ENCODE measurements at regions not wholly inside any gene's neighbourhood (a gene's known extent, or its start where the extent isn't known, plus 50 kb on each side); places are given as distances from the start of the nearest gene placed in this dataset.
A peak's percentile ranks its signal among the peaks of the same experiment; 100 is the strongest.

DNA sequence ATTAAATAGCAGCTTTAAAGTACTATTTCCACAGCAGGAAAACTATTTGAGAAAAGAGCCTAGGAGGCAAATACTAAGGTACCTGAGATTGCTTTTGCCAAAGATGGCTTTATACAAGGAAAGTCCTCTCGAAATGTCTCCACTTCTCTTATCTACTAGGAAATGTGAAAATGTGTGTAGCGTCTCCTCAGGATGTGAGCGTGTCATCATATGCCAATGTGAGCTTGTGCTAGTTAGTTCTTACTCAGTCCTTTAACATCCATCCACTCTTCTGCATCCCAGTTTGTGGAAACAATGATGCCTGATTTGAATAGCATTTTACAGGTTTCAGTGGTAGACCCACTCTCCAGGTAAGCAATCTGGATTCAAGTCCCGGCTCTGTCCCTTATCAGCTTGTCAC is 421.0 kb downstream of the DYNC2H1 start:
- no peak for TF ChIP-seq POLR2A (IDR thresholded peaks at IDR 0.05; ENCODE audit: low read length)
- no peak for TF ChIP-seq GATA1 (IDR thresholded peaks at IDR 0.05; ENCODE audit: low read depth, low read length)
- no peak for DNase-seq

GRCh38 chr11:103532133-103532788 is 423.0 kb downstream of the DYNC2H1 start:
- no peak for DNase-seq
- TF ChIP-seq GATA1 (IDR thresholded peaks at IDR 0.05; ENCODE audit: low read depth, low read length), result no peak
- no peak for TF ChIP-seq POLR2A (IDR thresholded peaks at IDR 0.05; ENCODE audit: low read length)

DNA sequence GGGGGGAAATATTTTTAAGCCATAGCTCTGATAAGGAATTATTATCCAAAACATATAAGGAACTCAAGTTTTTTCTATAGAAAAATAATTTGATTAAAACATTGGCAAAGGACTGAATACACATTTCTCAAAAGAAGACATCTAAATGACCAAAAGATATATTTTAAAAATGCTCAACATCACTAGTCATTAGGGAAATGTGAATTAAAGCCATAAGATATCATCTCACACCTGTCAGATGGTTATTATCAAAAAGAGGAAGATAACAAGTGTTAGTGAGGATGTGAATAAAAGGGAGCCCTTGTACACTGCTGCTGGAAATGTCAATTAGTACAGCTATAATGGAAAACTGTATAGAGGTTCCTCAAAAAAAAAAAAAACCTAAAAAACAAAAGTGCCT is 425.0 kb downstream of the DYNC2H1 start:
- TF ChIP-seq GATA1 (IDR thresholded peaks at IDR 0.05; ENCODE audit: low read depth, low read length), result no peak
- TF ChIP-seq POLR2A (IDR thresholded peaks at IDR 0.05; ENCODE audit: low read length), result no peak

GRCh38 chr11:103534959-103535358 is 425.7 kb downstream of the DYNC2H1 start:
- TF ChIP-seq POLR2A (IDR thresholded peaks at IDR 0.05; ENCODE audit: low read length) (no peak), GATA1 (IDR thresholded peaks at IDR 0.05; ENCODE audit: low read depth, low read length) (no peak)
- DNase-seq, result no peak

More for the DNA sequence above, 425.0 kb downstream of the DYNC2H1 start:
- DNase-seq, result no peak

GRCh38 chr11:103536335-103536722 is 427.1 kb downstream of the DYNC2H1 start:
- TF ChIP-seq POLR2A (IDR thresholded peaks at IDR 0.05; ENCODE audit: low read length) (no peak), GATA1 (IDR thresholded peaks at IDR 0.05; ENCODE audit: low read depth, low read length) (no peak)
- no peak for DNase-seq

GRCh38 chr11:103537904-103538502 is 428.8 kb downstream of the DYNC2H1 start:
- no peak for TF ChIP-seq POLR2A (IDR thresholded peaks at IDR 0.05; ENCODE audit: low read length)
- TF ChIP-seq GATA1 (IDR thresholded peaks at IDR 0.05; ENCODE audit: low read depth, low read length), result no peak
- peak; percentile 15 to 34 for DNase-seq

GRCh38 chr11:103539166-103539565 is 429.9 kb downstream of the DYNC2H1 start:
- DNase-seq, result no peak
- TF ChIP-seq POLR2A (IDR thresholded peaks at IDR 0.05; ENCODE audit: low read length) (no peak), GATA1 (IDR thresholded peaks at IDR 0.05; ENCODE audit: low read depth, low read length) (no peak)

DNA sequence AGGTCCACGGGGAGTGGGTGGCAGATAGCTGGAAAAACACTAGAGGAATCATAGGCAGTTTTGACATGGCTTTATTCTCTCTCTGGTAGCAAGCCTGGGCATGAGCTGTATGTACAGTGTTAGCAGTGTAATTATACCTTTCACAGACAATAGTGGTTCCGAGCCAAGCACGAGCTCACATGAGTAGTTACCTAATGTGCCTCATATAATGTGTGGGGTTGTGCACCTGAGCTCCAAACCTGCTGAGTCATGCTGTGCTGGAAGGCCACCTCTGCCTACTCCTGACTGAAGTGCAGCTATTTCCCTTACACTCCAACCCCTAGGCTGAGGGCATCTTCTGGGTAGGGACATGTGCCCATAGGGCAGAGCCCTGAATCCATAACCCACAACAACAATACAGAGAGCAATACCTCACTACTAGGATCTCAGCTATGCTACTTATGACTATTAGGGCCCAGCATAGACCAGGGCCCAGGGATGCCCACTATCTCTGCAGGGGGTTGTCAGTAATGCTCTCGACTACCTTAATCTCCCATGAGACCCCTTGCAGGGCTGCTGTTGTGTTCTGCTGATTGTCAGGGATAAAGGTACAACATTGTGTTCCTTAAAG is 432.1 kb downstream of the DYNC2H1 start:
- DNase-seq, result peak; percentile 7 to 16
- TF ChIP-seq GATA1 (IDR thresholded peaks at IDR 0.05; ENCODE audit: low read depth, low read length) (no peak), POLR2A (IDR thresholded peaks at IDR 0.05; ENCODE audit: low read length) (no peak)

GRCh38 chr11:103542851-103543250 is 433.6 kb downstream of the DYNC2H1 start:
- no peak for TF ChIP-seq POLR2A (IDR thresholded peaks at IDR 0.05; ENCODE audit: low read length)
- no peak for TF ChIP-seq GATA1 (IDR thresholded peaks at IDR 0.05; ENCODE audit: low read depth, low read length)

GRCh38 chr11:103543456-103543855 is 434.2 kb downstream of the DYNC2H1 start:
- no peak for TF ChIP-seq POLR2A (IDR thresholded peaks at IDR 0.05; ENCODE audit: low read length)
- TF ChIP-seq GATA1 (IDR thresholded peaks at IDR 0.05; ENCODE audit: low read depth, low read length), result no peak
- no peak for DNase-seq

More at GRCh38 chr11:103542851-103543250, 433.6 kb downstream of the DYNC2H1 start:
- no peak for DNase-seq

DNA sequence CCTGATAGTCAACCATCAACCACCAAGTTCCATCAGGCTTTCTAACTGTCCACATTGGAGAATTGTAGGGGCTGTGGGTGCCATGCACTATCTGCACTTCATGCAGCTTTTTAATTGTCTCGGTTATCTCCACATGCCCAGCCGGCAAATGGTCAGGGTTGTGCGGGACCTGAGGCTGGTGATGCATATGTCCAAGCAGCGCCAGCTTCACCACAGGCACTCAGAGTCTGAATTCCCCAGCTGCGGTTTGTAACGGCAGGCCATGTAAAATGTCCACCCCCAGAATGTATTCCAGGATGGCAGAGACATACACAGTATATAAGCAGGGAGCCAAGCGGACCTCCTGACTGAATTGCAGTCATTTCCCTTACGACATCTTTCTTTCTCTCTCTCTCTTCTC is 435.6 kb downstream of the DYNC2H1 start:
- DNase-seq, result no peak
- TF ChIP-seq POLR2A (IDR thresholded peaks at IDR 0.05; ENCODE audit: low read length) (no peak), GATA1 (IDR thresholded peaks at IDR 0.05; ENCODE audit: low read depth, low read length) (no peak)

GRCh38 chr11:103545551-103545950 is 436.3 kb downstream of the DYNC2H1 start:
- DNase-seq, result no peak
- TF ChIP-seq GATA1 (IDR thresholded peaks at IDR 0.05; ENCODE audit: low read depth, low read length) (no peak), POLR2A (IDR thresholded peaks at IDR 0.05; ENCODE audit: low read length) (no peak)

DNA sequence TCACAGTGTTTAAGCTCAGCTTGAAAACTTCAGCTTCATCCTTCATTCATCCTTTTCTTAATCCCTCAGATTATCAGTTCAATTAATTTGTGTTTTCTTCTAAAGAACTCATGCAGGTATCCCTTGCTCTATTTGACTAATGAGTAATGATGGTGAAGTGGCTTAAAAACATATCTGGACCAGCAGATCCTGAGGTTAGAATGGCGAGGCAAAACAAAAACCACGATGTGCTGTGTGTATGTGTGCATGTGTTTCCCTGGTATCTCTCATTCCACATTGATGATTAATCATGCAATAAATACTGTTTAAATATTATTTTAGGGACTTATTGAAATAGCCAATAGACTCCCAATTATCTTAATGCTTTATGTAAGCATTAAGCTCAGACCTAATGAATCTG is 437.0 kb downstream of the DYNC2H1 start:
- DNase-seq, result no peak
- TF ChIP-seq GATA1 (IDR thresholded peaks at IDR 0.05; ENCODE audit: low read depth, low read length), result no peak
- no peak for TF ChIP-seq POLR2A (IDR thresholded peaks at IDR 0.05; ENCODE audit: low read length)

DNA sequence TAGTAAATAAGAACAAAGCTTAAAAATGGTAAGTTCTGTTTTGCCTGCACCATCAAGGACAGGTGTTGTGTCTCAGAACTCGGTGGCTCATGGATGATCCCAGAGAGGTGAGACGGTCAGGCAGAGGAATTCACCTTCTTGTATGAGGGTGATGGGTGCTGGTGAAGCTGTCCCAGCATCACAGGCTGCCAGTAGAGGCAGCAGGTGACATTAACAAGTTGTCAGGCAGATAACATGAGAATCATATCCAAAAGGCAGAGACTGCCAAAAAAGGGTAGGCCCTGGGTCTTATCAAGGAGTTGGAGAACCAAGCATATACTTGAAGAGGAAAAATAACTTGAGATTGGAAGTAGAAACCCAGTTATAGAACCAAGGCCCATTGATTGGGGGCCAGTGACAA is 437.8 kb downstream of the DYNC2H1 start:
- TF ChIP-seq POLR2A (IDR thresholded peaks at IDR 0.05; ENCODE audit: low read length) (no peak), GATA1 (IDR thresholded peaks at IDR 0.05; ENCODE audit: low read depth, low read length) (no peak)
- no peak for DNase-seq

DNA sequence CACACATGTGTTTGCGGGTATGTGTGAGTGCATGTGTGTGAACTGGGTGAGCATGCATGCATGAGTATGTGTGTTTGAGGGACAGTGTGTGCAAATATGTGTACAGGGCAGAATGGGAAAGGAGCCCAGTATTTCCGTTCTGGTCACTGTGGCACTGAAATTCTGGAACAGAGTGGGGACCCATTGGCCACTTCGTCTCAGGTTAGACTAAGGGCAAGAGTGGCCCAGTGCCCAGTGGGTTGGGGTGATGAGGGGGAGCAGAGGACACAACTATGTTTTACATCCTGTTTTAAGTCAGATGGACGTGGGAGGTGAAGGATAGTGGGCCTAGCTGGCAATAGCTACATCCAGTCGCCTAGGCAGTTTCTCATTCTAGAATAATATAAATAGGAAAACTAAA is 438.5 kb downstream of the DYNC2H1 start:
- no peak for DNase-seq
- no peak for TF ChIP-seq GATA1 (IDR thresholded peaks at IDR 0.05; ENCODE audit: low read depth, low read length)
- no peak for TF ChIP-seq POLR2A (IDR thresholded peaks at IDR 0.05; ENCODE audit: low read length)
